Esophagus muscularis mucosa (tissue), 3 donors: ENCODE measurements at regions not wholly inside any gene's neighbourhood (a gene's known extent, or its start where the extent isn't known, plus 50 kb on each side); places are given as distances from the start of the nearest gene placed in this dataset.

ENCODE experiments used
- CTCF ChIP-seq, 3 experiments: fragments of 200-600 bp in 2 of 3; fragments of 450-650 bp in 1 of 3; sonication (generic) in 2 of 3; IDR thresholded peaks; one replicate each; pipeline ENCODE4 v1.5.1; 2017 to 2019; ENCODE audit warnings: antibody characterized with exemption in 3 of 3, mild to moderate bottlenecking in 2 of 3, moderate library complexity in 1 of 3
- POLR2A ChIP-seq: fragments of 450-650 bp; IDR thresholded peaks from one replicate; pipeline ENCODE4 v1.6.1; 2017; ENCODE audit warnings: antibody characterized with exemption, moderate library complexity, mild to moderate bottlenecking, low read depth
- POLR2AphosphoS5 ChIP-seq, 2 donors: sonication (generic); formaldehyde crosslinking; IDR thresholded peaks; one replicate each; pipeline ENCODE4 v1.6.1; 2017; ENCODE audit warnings: antibody characterized with exemption in 2 of 2

- TF ChIP-seq CTCF (IDR thresholded peaks at IDR 0.05): no peak
- TF ChIP-seq POLR2A: no peak
- TF ChIP-seq POLR2AphosphoS5 (IDR thresholded peaks at IDR 0.05): no peak
Observed at GRCh38 chr1:218743861-218744505, 398.8 kb downstream of the TGFB2 start.
